ACC112 (cell line): ENCODE measurements at regions not wholly inside any gene's neighbourhood (a gene's known extent, or its start where the extent isn't known, plus 50 kb on each side); places are given as distances from the start of the nearest gene placed in this dataset.

Experiments used
- H2AFZ ChIP-seq: fragments of 200-600 bp; sonication (generic); one replicate; pipeline ENCODE4 v1.6.0; 2017; ENCODE audit warnings: antibody characterized with exemption, low read length; ENCODE audit not compliant: unreplicated experiment
- H3K27ac ChIP-seq: fragments of 200-600 bp; sonication (generic); 2 replicates; pipeline ENCODE4 v1.5.1; 2014; ENCODE audit warnings: low read depth, mild to moderate bottlenecking, antibody characterized with exemption, low read length, moderate library complexity
- H3K27me3 ChIP-seq: fragments of 200-600 bp; sonication (generic); 2 replicates; pipeline ENCODE4 v1.6.1; 2014; ENCODE audit warnings: mild to moderate bottlenecking, antibody characterized with exemption, low read length, moderate library complexity, mixed read lengths; ENCODE audit not compliant: insufficient read depth
- H3K36me3 ChIP-seq: fragments of 200-600 bp; sonication (generic); 2 replicates; pipeline ENCODE4 v1.6.1; 2016; ENCODE audit warnings: mild to moderate bottlenecking, antibody characterized with exemption, low read length, moderate library complexity, mixed read lengths; ENCODE audit not compliant: insufficient read depth
- H3K4me1 ChIP-seq: fragments of 200-600 bp; sonication (generic); one replicate; pipeline ENCODE4 v1.6.1; 2016; ENCODE audit warnings: low read length, mixed read lengths; ENCODE audit not compliant: insufficient read depth, unreplicated experiment, control insufficient read depth
- H3K4me3 ChIP-seq: fragments of 200-600 bp; sonication (generic); 2 replicates; pipeline ENCODE4 v1.5.1; 2014; ENCODE audit warnings: mild to moderate bottlenecking, low read depth, low read length
- H3K79me2 ChIP-seq: fragments of 200-600 bp; sonication (generic); one replicate; pipeline ENCODE4 v1.6.0; 2016; ENCODE audit warnings: low read length; ENCODE audit not compliant: control insufficient read depth, unreplicated experiment, insufficient read depth

DNA sequence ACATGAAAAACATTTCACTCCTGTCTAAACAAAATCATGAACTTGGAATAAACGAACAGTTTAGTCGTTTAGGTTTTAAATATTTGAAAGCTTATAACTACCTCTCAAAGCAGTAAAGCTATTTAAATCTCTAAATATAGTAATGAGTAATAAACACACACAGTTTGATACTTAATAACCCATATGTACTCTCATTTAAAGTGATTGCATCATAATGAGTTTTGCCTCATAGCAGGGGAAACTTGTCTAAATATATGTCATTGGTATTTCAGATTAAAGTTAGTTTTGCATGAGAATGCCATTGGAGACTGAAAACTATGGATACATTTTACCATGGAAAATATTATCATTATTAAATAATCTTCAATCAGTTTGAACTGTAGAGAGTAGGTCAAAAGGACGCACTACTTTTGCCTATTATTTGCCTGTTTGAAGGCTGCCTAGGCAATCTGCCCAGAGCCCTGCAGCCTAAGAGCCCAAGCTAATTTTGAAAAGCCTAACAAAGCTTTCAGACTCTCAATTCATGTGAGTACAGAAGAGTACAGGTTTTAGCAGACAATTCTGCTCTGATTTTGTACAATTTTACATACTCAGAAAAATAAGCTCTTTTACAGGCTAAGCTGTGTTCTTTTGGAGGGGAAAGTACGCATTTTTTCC is 632.8 kb downstream of the HACE1 start:
- H2AFZ ChIP-seq, result no peak overlapping the region
- no peaks in the 10 kb centered on the region for H3K27me3 ChIP-seq
- no peaks in the 10 kb centered on the region for H3K36me3 ChIP-seq
- H3K27ac ChIP-seq, result no peak overlapping the region
- no peaks in the 10 kb centered on the region for H3K4me1 ChIP-seq
- H3K79me2 ChIP-seq, result no peaks in the 10 kb centered on the region
- H3K4me3 ChIP-seq, result no peak overlapping the region

DNA sequence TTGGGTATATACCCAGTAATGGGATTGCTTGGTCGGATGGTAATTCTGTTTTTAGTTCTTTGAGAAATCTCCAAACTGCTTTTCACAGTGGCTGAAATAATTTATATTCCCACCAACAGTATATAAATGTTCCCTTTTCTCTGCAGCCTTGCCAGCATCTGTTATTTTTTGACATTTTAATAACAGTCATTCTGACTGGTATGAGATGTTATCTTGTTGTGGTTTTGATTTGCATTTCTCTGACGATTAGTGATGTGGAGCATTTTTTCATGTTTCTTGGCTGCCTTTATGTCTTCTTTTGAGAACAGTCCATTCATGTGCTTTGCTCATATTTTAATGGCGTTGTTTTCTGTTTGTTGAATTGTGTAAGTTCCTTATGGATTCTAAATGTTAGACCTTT is 641.6 kb downstream of the HACE1 start:
- Histone ChIP-seq H3K79me2 (no peaks in the 10 kb centered on the region), H2AFZ (no peak overlapping the region), H3K27ac (no peak overlapping the region), H3K4me3 (no peak overlapping the region), H3K36me3 (no peaks in the 10 kb centered on the region), H3K27me3 (no peaks in the 10 kb centered on the region), H3K4me1 (no peaks in the 10 kb centered on the region)

DNA sequence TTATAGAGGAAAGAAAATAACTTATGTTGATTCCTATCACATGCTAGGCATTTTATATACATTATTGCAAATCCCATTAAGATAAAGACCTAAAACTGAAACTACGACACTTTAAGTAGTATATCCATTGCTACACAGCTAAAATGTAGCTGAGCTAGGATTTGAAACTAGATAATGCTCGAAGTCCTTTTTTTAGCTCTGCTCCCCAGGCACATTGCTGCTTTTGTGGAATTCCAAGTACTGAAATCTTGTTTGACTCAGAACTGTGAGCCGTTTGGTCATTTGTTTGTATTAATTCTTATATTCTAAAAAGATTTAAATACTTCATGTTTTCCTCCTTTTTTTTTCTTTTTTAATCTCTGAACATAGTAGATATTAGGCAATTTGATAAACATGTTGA is 644.8 kb downstream of the HACE1 start:
- H3K79me2 ChIP-seq, result no peaks in the 10 kb centered on the region
- no peaks in the 10 kb centered on the region for H3K36me3 ChIP-seq
- no peak overlapping the region for H3K4me3 ChIP-seq
- H2AFZ ChIP-seq, result no peak overlapping the region
- no peaks in the 10 kb centered on the region for H3K27me3 ChIP-seq
- H3K27ac ChIP-seq, result no peak overlapping the region
- H3K4me1 ChIP-seq, result no peaks in the 10 kb centered on the region

DNA sequence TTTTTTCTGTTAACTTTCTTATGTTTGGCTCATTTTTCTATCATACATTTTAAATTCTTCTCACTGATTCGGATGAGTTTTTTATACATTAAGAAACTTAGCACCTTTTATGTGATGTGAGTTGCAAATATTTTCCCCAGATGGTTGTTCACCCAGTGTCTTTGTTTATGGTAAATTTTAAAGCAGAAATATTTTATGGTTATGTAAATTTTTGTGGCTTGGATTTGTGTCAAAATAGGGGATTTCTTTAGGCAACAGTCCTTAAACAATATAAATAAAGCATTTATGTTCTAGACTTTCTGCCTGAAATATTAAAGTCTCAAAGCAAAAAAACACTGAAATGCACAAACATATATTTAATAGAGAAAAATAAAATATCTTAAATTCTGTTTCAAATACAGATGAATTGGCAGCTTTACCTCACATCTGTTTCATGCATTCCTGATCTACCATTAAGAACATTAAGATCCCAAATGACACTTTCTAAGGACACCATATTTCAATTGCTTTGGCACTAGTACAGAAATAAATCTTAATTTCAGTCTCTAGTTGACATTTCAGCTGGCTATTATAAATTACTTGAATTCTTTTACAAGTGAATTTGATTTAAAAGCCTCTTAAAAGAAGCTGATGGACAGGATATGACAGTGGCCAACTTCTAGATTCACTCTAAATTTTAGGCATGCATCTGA is 646.6 kb downstream of the HACE1 start:
- Histone ChIP-seq H3K27me3 (no peaks in the 10 kb centered on the region), H3K4me3 (no peak overlapping the region), H3K27ac (no peak overlapping the region), H3K79me2 (no peaks in the 10 kb centered on the region), H2AFZ (no peak overlapping the region), H3K4me1 (no peaks in the 10 kb centered on the region), H3K36me3 (no peaks in the 10 kb centered on the region)

DNA sequence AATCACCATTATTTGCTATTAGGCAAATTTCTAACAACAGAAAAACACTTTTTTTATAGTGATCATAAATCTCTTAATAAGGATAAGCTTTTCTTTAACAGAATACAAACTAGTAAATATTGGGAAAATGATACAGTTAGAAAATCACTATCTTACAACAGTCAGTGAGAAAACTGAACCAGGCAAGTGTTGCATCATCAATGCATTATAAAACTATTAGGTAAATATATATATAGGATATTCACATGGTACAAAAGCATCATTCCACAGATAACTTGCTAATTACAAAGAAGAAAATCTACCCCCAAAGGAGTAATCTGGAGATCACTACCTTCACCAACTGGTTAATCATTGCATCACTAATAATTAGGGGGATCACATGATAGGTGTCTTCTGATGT is 652.1 kb downstream of the HACE1 start:
- H3K36me3 ChIP-seq, result no peaks in the 10 kb centered on the region
- no peaks in the 10 kb centered on the region for H3K27me3 ChIP-seq
- H2AFZ ChIP-seq, result no peak overlapping the region
- no peak overlapping the region for H3K27ac ChIP-seq
- no peaks in the 10 kb centered on the region for H3K4me1 ChIP-seq
- H3K79me2 ChIP-seq, result no peaks in the 10 kb centered on the region
- no peak overlapping the region for H3K4me3 ChIP-seq

DNA sequence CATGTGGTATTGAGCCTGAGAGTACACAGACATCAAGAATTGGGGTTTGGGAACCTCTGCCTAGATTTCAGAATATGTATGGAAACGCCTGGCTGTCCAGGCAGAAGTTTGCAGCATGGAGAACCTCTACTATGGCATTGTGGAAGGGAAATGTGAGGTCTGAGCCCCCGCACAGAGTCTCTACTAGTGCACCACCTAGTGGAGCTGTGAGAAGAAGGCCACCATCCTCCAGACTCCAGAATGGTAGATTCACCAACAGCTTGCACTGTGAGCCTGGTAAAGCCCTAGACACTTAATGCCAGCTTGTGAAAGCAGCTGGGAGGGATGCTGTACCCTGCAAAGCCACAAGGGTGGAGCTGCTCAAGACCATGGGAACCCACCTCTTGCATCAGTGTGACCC is 658.2 kb downstream of the HACE1 start:
- Histone ChIP-seq H3K36me3 (no peaks in the 10 kb centered on the region), H3K4me1 (no peaks in the 10 kb centered on the region), H3K27ac (no peak overlapping the region), H3K79me2 (no peaks in the 10 kb centered on the region), H3K27me3 (no peaks in the 10 kb centered on the region), H3K4me3 (no peak overlapping the region), H2AFZ (no peak overlapping the region)

DNA sequence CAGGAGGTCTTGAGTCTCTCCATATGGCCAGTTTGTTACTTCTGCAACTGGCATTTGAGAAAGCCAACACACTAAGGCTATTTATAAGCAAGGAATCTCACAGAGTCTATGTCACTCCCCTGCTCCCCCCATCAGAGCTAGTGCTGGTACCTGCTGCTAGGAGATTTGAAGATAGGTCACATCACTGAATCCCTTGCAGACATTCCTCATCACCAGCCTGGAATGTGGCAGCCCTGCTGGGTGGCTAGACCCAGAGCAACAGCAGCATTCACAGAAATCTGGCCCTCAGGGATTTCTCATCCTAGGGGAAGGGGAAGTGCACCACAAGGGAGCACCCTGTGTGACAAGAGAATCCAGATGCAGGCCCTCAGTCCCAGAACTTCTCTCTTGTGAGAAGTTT is 672.1 kb downstream of the HACE1 start:
- Histone ChIP-seq H3K27me3 (no peaks in the 10 kb centered on the region), H3K27ac (no peak overlapping the region), H3K4me1 (no peaks in the 10 kb centered on the region), H2AFZ (no peak overlapping the region), H3K79me2 (no peaks in the 10 kb centered on the region), H3K36me3 (no peaks in the 10 kb centered on the region), H3K4me3 (no peak overlapping the region)

DNA sequence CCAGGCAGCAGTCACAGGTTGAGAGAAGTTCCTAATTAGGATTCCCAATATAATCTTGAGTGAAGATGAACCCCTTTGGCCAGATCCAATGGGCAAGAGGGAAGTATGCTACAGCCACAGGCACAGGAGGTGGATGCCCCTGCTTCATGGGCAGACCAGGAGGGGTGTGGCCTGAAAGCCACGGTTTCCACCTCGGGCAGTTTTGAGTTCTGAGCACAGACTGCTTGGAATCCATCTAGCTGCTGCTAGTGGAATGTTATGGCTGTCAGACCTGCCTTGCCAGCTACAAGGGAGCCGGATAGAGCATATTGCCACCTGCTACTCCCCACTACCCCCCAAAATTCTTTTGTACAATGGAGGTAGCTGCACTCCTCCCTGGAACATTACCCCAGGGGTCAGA is 672.9 kb downstream of the HACE1 start:
- Histone ChIP-seq H2AFZ (no peak overlapping the region), H3K4me3 (no peak overlapping the region), H3K36me3 (no peaks in the 10 kb centered on the region), H3K4me1 (no peaks in the 10 kb centered on the region), H3K27me3 (no peaks in the 10 kb centered on the region), H3K79me2 (no peaks in the 10 kb centered on the region), H3K27ac (no peak overlapping the region)

GRCh38 chr6:104183816-104184435 is 675.8 kb downstream of the HACE1 start:
- no peak overlapping the region for H3K4me3 ChIP-seq
- H3K27me3 ChIP-seq, result no peaks in the 10 kb centered on the region
- H3K36me3 ChIP-seq, result no peaks in the 10 kb centered on the region
- H3K27ac ChIP-seq, result no peak overlapping the region
- H2AFZ ChIP-seq, result no peak overlapping the region
- no peaks in the 10 kb centered on the region for H3K4me1 ChIP-seq
- H3K79me2 ChIP-seq, result no peaks in the 10 kb centered on the region

DNA sequence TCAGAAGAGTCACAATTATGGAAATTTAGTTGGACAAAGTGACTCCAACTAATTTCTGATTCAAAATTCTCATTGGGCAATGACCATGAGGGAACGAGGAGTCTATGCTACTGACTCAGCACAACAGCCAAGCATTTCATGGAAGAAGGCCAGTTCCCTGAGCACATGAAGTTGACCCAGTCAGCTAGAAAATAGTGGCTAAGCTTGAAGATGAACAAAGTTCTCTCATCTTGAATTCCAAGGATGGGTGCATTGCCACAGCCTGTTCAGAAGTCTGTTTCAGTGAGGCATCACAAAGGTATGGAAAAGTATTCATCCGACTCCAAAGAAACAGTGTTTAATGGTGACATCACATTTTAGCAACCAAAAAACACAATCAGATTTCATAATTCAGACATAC is 676.9 kb downstream of the HACE1 start:
- Histone ChIP-seq H3K27ac (no peak overlapping the region), H2AFZ (no peak overlapping the region), H3K36me3 (no peaks in the 10 kb centered on the region), H3K4me1 (no peaks in the 10 kb centered on the region), H3K27me3 (no peaks in the 10 kb centered on the region), H3K79me2 (no peaks in the 10 kb centered on the region), H3K4me3 (no peak overlapping the region)

DNA sequence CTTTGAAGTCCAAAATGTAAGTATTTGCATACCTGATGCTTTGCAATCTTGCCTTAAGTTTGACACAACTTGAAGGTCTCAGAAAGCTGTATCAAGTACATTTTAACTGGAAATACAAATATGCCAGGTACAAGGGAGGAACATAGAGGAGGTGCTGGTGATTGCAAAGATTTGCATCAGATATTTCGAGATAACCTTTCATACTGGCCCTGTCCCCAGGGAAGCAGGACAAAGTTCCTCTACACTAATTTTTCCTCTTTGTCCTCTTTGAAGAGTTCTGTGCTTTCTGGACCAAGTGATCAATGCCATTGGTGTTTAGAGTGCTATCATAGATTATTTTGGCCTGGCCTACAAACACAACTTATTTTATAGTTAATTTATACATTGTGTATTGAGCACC is 686.1 kb downstream of the HACE1 start:
- no peak overlapping the region for H3K4me3 ChIP-seq
- no peak overlapping the region for H2AFZ ChIP-seq
- H3K36me3 ChIP-seq, result no peaks in the 10 kb centered on the region
- H3K79me2 ChIP-seq, result no peaks in the 10 kb centered on the region
- H3K27me3 ChIP-seq, result no peaks in the 10 kb centered on the region
- no peak overlapping the region for H3K27ac ChIP-seq
- H3K4me1 ChIP-seq, result no peaks in the 10 kb centered on the region
